ENCODE measurements at regions not wholly inside any gene's neighbourhood (a gene's known extent, or its start where the extent isn't known, plus 50 kb on each side); places are given as distances from the start of the nearest gene placed in this dataset.

DNA sequence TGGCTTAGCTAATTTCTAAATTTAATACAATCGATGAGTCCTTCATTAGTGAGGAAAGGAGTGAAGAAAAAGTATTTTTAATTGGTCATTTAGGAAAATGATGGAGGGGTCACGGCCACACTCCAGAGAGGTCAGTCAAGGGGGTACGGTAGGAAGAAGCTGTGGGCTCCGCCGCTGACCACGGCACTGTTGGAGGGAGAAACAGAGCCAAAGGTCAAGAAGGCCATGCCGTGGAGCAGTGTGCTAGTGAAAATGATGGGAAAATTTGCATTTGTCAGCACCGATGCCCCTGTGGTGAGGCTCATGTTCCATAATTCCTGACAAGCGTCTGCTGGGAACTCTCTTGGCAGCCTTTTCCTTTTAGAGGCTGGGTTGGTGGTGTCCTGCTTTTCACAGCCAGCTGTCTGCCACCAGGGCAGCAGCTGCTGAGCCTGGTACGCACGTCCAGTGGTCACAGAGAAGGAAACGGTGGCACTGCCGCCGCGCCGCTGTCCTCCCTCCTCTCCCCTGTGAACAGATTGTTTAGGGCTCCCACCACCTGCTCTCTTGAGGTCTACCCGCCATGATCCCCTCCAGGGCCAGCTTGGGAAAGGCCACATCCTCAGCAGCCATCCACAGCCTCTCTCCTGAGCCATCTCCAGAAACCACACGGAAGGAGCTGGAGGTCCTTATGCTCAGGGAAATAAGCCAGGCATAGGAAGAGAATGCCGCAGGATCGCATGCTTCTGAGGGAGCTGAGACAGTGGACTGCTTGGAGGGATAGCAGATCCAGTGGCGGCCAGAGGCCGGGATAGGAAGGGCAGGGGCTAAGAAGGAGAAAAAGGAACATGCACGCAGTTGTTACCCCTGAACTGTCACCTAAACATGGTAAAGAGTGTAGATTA is 263.7 kb upstream of the PPP2R2D start:
- TF ChIP-seq CTCF (IDR thresholded peaks at IDR 0.05; ENCODE audit: low read depth, low read length): no peak
- no peak for TF ChIP-seq POLR2A (IDR thresholded peaks at IDR 0.05; ENCODE audit: extremely low read depth, insufficient read length)
- TF ChIP-seq MYC (IDR thresholded peaks at IDR 0.05; ENCODE audit: low read depth, low read length): no peak
- TF ChIP-seq, protein P1, sequence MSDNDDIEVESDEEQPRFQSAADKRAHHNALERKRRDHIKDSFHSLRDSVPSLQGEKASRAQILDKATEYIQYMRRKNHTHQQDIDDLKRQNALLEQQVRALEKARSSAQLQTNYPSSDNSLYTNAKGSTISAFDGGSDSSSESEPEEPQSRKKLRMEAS (IDR thresholded peaks at IDR 0.05; ENCODE audit: low read depth, low read length): no peak
- no peak for DNase-seq (ENCODE audit: low read depth)
- no peak overlapping the region for H3K4me3 ChIP-seq (ENCODE audit: low read depth, low read length)

GRCh38 chr10:131638049-131638879 is 262.5 kb upstream of the PPP2R2D start:
- H3K4me3 ChIP-seq (ENCODE audit: low read depth, low read length): no peak overlapping the region
- no peak for DNase-seq (ENCODE audit: low read depth)
- TF ChIP-seq POLR2A (IDR thresholded peaks at IDR 0.05; ENCODE audit: extremely low read depth, insufficient read length) (no peak), CTCF (IDR thresholded peaks at IDR 0.05; ENCODE audit: low read depth, low read length) (no peak), MYC (IDR thresholded peaks at IDR 0.05; ENCODE audit: low read depth, low read length) (no peak)
- TF ChIP-seq, protein P1 (IDR thresholded peaks at IDR 0.05; ENCODE audit: low read depth, low read length): no peak

GRCh38 chr10:131638880-131639278 is 261.9 kb upstream of the PPP2R2D start:
- TF ChIP-seq MYC (IDR thresholded peaks at IDR 0.05; ENCODE audit: low read depth, low read length): no peak
- no peak for TF ChIP-seq CTCF (IDR thresholded peaks at IDR 0.05; ENCODE audit: low read depth, low read length)
- TF ChIP-seq, protein P1 (IDR thresholded peaks at IDR 0.05; ENCODE audit: low read depth, low read length): no peak
- TF ChIP-seq POLR2A (IDR thresholded peaks at IDR 0.05; ENCODE audit: extremely low read depth, insufficient read length): no peak
- no peak overlapping the region for H3K4me3 ChIP-seq (ENCODE audit: low read depth, low read length)
- DNase-seq (ENCODE audit: low read depth): no peak

GRCh38 chr10:131640045-131640644 is 260.7 kb upstream of the PPP2R2D start:
- no peak for TF ChIP-seq POLR2A (IDR thresholded peaks at IDR 0.05; ENCODE audit: extremely low read depth, insufficient read length)
- TF ChIP-seq MYC (IDR thresholded peaks at IDR 0.05; ENCODE audit: low read depth, low read length): no peak
- no peak for TF ChIP-seq CTCF (IDR thresholded peaks at IDR 0.05; ENCODE audit: low read depth, low read length)
- TF ChIP-seq, protein P1 (IDR thresholded peaks at IDR 0.05; ENCODE audit: low read depth, low read length): no peak
- no peak overlapping the region for H3K4me3 ChIP-seq (ENCODE audit: low read depth, low read length)
- DNase-seq (ENCODE audit: low read depth): no peak

DNA sequence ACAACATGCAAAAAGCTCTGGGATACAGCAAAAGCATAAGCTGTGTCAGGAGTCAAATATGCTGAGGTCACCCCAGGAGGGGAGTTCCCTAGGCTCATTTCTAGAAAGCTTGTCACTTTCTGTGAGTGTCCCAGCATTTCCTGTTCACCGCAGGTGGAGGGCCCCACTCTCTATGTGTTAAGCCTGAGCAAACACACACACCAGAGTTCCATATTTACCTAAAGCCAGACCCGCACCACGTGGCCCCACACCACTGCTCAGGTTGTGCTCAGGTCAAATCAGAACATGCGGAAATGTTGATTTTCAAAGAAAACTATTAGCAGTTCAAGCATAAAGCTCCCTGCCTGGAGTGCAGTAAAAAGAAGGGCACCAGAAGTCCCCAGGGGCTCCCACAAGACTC is 259.6 kb upstream of the PPP2R2D start:
- TF ChIP-seq, protein P1 (IDR thresholded peaks at IDR 0.05; ENCODE audit: low read depth, low read length): no peak
- TF ChIP-seq POLR2A (IDR thresholded peaks at IDR 0.05; ENCODE audit: extremely low read depth, insufficient read length) (no peak), MYC (IDR thresholded peaks at IDR 0.05; ENCODE audit: low read depth, low read length) (no peak), CTCF (IDR thresholded peaks at IDR 0.05; ENCODE audit: low read depth, low read length) (no peak)
- no peak overlapping the region for H3K4me3 ChIP-seq (ENCODE audit: low read depth, low read length)
- no peak for DNase-seq (ENCODE audit: low read depth)

Measured in NB4 (cell line).